ENCODE measurements at regions not wholly inside any gene's neighbourhood (a gene's known extent, or its start where the extent isn't known, plus 50 kb on each side); places are given as distances from the start of the nearest gene placed in this dataset.

GRCh38 chr2:238655974-238656722 lies 191.7 kb upstream of the TWIST2 start:
- TF ChIP-seq, protein P1, sequence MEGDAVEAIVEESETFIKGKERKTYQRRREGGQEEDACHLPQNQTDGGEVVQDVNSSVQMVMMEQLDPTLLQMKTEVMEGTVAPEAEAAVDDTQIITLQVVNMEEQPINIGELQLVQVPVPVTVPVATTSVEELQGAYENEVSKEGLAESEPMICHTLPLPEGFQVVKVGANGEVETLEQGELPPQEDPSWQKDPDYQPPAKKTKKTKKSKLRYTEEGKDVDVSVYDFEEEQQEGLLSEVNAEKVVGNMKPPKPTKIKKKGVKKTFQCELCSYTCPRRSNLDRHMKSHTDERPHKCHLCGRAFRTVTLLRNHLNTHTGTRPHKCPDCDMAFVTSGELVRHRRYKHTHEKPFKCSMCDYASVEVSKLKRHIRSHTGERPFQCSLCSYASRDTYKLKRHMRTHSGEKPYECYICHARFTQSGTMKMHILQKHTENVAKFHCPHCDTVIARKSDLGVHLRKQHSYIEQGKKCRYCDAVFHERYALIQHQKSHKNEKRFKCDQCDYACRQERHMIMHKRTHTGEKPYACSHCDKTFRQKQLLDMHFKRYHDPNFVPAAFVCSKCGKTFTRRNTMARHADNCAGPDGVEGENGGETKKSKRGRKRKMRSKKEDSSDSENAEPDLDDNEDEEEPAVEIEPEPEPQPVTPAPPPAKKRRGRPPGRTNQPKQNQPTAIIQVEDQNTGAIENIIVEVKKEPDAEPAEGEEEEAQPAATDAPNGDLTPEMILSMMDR (conservative IDR thresholded peaks at IDR 0.05; ENCODE audit: low read depth, low read length): no peak
- no peak for DNase-seq (ENCODE audit: low read depth)
- H3K4me3 ChIP-seq (ENCODE audit: low read depth, low read length): no peak overlapping the region

GRCh38 chr2:238657132-238658053 lies 190.5 kb upstream of the TWIST2 start:
- TF ChIP-seq, protein P1 (conservative IDR thresholded peaks at IDR 0.05; ENCODE audit: low read depth, low read length): no peak
- H3K4me3 ChIP-seq (ENCODE audit: low read depth, low read length): no peak overlapping the region
- peak; percentile 22 for DNase-seq (ENCODE audit: low read depth)

GRCh38 chr2:238658054-238658407 lies 189.9 kb upstream of the TWIST2 start:
- TF ChIP-seq, protein P1 (conservative IDR thresholded peaks at IDR 0.05; ENCODE audit: low read depth, low read length): no peak
- DNase-seq (ENCODE audit: low read depth): no peak
- no peak overlapping the region for H3K4me3 ChIP-seq (ENCODE audit: low read depth, low read length)

DNA sequence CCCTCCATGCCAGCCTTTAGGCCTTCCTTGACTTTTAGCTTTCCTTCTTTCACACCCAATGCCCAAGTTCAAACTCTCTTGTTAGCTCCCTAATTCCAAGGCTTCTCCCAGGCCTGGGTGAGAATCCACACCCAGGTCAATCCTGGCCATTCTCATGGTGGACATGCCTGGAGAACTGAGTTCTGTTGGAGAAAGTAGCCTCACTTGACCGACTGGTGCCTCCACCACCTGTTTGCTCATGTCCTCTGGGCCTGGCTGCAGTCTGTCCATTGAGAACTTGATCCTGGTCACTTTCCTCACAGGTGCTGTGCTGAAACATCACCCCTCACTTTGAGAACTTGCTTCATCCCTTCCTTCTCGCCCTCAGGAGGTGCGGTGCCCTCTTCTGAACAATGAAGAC lies 189.1 kb upstream of the TWIST2 start:
- DNase-seq (ENCODE audit: low read depth): no peak
- TF ChIP-seq, protein P1 (conservative IDR thresholded peaks at IDR 0.05; ENCODE audit: low read depth, low read length): no peak
- H3K4me3 ChIP-seq (ENCODE audit: low read depth, low read length): no peak overlapping the region

DNA sequence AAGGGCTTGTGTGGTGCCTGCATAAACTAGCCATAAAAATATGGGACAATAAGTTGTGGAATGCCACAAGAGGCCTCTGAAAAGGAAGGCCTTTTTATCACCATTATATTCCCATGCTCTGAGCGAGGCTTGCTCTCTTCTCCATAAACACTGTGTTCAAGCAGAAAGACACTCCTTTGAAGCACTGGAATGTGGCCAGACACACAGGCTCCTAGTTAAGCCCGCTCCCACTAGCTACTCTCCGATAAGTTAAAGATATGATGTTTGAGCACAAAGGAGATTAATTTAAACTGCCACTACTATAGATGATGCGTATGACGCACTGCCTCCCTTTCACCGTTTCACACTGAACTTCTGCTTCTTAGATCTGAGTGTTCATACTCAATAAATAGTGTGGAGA lies 188.7 kb upstream of the TWIST2 start:
- no peak for DNase-seq (ENCODE audit: low read depth)
- H3K4me3 ChIP-seq (ENCODE audit: low read depth, low read length): no peak overlapping the region
- TF ChIP-seq, protein P1 (conservative IDR thresholded peaks at IDR 0.05; ENCODE audit: low read depth, low read length): no peak

GRCh38 chr2:238663586-238663985 lies 184.3 kb upstream of the TWIST2 start:
- H3K4me3 ChIP-seq (ENCODE audit: low read depth, low read length): no peak overlapping the region
- DNase-seq (ENCODE audit: low read depth): no peak
- TF ChIP-seq, protein P1 (conservative IDR thresholded peaks at IDR 0.05; ENCODE audit: low read depth, low read length): no peak
